Body of pancreas (tissue), 4 donors: ENCODE measurements at regions not wholly inside any gene's neighbourhood (a gene's known extent, or its start where the extent isn't known, plus 50 kb on each side); places are given as distances from the start of the nearest gene placed in this dataset.

Experiments used
- CTCF ChIP-seq, 7 experiments: fragments of 450-650 bp in 4 of 7; fragments of 200-600 bp in 3 of 7; sonication (generic) in 3 of 7; IDR thresholded peaks; one replicate each; pipeline ENCODE4 v1.5.1; 2016 to 2019; ENCODE audit warnings: antibody characterized with exemption in 7 of 7
- POLR2A ChIP-seq, 3 donors: fragments of 450-650 bp; IDR thresholded peaks; one replicate each; pipeline ENCODE4 v1.6.1; 2016; ENCODE audit warnings: antibody characterized with exemption in 3 of 3, mild to moderate bottlenecking in 2 of 3

DNA sequence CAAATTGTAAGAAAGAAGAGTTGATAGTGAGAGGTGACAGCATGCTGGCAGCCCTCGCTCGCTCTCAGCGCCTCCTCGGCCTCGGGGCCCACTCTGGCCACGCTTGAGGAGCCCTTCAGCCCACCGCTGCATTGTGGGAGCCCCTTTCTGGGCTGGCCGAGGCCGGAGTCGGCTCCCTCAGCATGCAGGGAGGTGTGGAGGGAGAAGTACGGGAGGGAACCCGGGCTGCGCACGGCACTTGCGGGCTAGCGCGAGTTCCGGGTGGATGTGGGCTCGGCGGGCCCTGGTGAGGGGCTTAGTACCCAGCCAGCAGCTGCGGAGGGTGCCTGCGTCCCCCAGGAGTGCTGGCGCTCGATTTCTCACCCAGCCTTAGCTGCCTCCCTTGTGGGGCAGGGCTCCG, 539.7 kb upstream of the CCDC179 start:
- TF ChIP-seq CTCF (IDR thresholded peaks at IDR 0.05) (no peak), POLR2A (IDR thresholded peaks at IDR 0.05) (no peak)
